ENCODE measurements at regions not wholly inside any gene's neighbourhood (a gene's known extent, or its start where the extent isn't known, plus 50 kb on each side); places are given as distances from the start of the nearest gene placed in this dataset.
"Not testable (repeated sequence)": the region's sequence is repeated elsewhere in the genome, so short reads cannot be mapped to it uniquely, and the experiment has no call there.

DNA sequence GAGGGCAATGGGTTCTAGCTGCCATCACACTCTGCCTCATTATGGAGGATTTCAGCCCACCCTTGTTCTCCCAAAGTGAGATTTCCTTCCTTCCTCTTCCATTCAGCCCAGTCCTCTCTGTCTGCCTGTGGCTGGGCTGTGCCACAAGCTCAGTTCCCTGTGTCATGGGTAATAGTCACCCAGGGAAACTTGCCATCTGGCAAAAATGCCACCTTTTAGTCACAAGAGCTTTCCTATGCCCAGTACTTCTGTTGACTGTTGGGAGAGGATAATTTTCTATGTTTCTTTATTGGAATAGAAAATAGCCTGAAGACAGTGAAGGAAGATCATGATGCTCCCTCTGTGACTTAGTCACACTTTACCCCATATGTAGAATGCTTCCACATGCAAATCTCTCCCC lies 71.4 kb downstream of the TLR4 start:
- DNase-seq: no peak

DNA sequence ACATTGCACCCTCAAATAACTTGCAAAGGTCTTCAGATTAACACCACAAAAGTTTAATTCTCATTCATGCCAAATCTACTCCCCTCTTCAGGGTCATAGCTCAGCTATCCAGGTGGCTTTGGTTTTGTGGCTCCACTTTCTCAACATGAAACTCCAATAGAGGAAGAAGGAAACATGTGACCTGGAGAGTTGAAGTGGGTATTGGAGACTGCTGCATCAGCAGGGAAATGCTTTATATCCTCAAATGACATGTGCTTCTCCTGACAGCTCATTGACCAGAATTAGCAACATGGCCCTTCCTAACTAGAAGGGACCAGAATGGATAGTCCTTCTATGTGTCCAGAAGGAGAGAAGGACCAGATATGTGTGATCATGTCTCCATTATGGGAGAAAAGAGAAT lies 73.6 kb downstream of the TLR4 start:
- DNase-seq: no peak

DNA sequence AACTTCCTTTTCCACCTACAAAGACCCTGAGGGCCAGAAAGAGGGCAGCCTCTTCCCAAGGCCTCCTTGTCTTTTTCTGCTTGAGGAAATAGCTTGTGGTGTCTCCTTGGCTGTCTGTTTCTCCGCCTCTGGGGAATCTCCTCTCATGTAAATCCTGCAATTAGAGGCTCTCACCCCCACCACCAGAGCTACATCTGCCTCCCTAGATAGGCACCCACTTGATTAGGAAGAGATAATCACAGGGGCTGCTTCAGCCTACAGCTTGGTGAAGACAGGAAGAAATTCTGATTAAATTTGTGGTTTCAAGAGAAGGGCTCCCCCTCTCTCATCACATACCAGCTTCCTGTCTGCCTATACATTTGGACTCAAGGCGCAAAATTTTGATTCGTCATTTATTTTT lies 75.6 kb downstream of the TLR4 start:
- no peak for DNase-seq

DNA sequence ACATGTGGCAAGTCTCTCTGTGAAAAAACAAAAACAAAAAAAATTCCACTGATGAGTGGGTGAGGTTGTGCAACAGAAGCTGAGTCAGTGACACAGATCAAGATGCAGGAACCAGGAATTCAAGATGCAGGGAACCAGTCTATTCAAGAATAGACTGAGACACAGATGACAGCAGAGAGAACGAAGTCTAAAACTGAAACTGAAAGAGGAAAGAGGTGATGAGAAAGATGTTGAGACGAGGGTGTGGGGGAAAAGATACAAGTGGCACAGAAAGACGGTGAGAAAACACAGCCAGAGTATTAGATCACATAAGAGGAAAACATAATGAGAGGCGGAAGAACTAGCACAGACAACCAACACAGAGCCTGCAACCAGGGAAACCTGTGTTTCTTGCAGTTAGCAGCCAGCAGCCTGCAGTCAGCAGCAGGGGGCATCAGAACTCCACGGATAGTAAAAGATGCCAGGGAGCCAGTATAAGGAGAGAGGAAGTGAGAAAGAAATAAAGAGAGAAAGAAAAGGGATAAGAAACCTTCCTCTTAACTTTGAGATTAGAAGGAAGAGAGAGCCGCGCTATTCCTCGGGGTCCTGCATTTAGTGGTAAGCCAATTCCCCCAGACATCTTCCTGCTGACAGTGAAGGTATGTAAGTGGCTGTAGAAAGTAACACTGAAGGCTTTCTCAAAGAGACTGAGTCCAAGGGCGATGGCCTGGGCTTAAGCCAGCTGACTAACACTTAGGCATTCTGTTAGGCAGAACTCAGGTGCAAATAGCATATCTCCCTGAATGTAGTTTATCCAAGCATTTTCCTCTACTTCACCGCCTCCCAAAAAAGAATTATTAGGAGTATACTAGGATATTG lies 79.0 kb downstream of the TLR4 start:
- DNase-seq: peak; percentile 80

DNA sequence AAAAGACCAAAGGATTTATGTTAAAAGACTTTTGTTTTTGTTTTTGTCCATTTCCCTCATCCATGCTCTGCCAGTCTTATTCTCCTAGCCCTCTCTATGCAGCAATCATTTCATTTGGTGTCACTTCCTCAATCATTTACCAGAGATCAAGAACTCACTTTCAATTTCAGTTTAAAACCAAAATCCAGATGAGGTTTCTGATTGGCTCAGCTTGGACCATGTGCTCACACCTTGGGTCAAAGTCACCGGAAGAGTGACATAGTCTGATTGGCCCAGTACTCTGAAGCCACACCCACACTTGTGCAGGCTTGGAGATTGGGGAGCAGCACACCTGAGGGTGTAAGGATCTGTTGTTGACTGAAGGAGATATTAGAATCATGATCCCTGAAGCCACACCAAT lies 79.6 kb downstream of the TLR4 start:
- no peak for DNase-seq

DNA sequence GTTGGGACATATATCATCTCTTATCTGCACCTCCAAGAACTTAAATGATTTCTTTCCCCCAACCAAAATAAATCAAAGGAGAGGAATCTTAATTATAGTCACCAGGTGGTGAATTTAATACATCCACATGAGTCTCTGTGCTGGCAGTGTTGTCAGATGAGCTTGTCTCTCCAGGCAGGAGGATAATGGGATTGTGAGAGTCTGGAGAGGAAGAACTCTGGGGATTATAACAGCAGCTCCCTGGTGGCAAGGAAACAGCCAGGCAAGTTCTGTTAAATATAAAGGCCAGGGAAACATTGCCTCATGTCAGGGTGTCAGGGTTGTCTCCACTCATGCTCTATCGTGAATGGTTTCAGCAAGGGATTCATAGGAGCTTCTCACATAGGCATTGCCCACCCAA lies 80.8 kb downstream of the TLR4 start:
- no peak for DNase-seq

DNA sequence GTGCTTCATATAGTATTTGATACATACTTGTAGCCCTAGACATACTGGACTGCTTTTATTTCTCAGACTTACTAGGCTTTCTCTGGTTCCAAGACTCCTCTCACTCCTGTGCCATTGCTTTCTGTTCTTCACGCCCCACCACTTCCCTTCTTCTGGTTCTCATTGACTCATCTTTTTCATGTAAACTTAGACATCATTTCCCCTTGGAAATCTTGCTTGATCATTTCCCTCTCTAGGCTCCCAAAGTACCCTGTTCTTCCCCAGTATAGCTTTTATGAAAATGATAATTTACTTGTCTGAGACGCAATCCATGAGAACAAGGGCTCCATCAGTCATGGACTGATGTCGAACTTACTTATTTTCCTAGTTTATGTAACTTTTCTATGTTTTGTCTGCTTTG lies 83.5 kb downstream of the TLR4 start:
- DNase-seq: no peak

DNA sequence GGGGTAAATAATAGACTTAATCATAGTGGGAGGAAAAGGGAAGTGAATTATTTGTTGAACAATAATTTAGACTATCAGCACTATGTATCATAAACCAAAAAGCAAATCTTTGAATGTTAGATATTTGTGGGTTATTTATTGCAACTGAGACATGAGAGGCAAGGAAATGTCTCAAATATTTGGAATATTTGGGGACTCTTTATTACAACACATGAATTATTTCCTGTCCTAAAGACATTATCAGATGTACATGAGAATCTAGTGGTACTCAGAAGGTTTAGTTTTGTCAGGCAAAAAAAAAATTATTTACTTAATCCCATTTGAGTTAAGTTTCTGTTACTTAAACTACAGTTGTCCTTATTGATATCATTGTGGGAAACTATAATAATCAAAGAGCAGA lies 91.1 kb downstream of the TLR4 start:
- no peak for DNase-seq

DNA sequence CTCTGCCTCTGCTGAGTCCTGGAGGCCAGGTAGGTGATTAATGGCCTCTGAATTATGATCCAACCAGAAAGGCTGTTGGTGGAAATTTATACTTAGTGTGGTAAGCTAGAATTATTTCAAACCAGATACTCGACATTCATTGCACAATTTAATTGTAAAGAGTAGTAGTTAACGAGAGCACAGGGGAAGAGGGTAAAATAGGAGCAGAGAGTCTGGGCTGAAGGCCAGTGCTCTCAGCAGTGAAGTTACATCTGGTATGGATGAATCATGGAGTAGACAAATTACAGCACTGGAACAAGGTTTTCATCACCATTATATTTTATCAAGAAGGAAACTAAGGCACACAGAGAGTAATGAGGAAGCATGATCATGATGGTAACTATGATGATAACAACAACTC lies 92.5 kb downstream of the TLR4 start:
- no peak for DNase-seq

DNA sequence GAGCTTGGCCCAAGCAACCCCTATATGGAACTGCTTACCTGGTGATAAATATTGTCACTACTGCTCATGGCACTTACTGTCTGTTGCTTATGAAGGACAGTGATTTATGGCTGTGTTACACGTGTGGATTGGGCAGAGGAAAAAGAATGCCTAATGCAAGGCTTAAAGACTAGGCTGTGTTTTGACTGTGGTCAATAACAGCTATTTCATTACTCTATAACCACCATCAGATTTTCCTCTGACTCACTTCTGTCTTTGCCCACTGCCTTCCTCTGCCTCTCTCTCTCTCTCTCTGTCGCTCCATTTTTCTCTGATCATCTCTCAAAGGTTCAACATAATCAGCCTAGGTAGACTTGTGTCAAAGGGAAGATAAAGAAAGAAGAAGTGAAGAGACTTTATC lies 96.2 kb downstream of the TLR4 start:
- DNase-seq: no peak

DNA sequence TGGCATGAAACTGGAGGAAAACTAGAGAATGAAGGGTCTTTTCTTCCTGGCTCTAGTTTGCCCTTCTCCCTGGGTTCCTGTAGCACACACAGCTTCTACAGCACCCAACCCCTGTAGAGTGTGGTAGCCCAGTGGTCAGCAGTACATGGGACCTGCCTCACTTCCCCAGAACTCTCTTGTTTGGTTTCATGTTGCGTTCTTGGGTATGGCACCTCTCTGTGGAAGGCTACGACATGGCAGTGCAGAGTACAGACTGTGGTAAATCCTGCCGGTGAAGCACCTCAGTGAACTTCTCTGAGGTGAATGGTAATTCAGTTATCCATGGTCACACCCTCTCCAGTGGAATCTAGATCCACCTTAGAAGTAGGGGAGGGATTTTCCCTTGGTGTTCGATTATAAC lies 105.5 kb downstream of the TLR4 start:
- DNase-seq: no peak

DNA sequence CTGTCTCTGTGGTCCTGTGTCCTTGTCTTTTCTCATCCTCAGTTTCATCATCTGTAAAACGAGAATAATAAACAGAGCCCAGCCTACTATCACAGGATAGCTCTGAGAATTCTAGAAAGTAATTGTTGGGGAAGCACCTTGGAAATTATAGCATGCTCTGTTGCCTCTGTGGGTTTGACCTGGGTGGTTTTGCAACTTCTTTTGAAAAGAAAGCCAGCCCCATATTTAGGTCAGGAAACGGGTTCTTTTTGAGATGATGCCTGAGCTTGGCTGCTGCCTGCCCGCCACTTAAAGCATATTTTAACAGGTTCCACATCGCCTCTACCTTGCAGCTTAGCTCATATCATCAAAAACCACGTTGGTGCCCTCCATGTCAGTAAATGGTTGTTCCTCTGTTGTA lies 111.1 kb downstream of the TLR4 start:
- no peak for DNase-seq

DNA sequence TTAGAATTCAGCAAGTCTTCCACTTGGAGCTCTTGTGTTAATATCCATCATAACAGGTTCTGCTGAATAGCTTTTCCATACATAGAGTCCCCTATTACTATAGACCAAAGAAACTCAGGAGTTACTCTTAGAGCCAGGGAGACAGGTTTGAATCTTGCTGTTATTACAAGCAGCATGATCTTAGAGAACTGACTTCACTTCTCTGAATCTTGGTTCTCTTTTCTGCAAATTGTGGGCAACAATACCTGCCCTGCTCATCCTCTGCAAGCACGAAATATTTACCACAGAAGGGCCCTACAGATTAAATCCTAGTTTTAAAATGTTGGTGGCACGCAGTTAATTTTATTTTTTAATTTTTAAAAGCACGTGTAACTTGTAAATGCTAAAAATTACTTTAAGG lies 111.7 kb downstream of the TLR4 start:
- DNase-seq: no peak

DNA sequence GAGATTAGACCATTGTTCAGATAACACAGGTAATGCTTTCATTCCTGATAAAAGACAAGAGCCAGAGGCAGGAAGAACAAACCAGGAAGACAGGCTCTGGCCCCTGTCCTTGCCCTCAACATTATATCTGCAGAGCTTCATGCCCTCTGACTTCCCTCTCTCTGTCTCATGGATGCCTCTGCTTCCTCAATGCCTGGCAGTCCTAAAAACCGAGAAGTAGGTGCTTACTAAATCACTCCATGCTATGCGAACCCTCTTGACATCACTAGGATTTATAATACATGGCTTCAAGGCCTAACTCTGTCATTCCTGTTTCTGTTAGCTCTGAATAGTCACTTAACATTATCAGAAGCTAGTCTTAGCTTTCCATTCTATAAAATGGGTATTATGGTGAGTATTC lies 117.8 kb downstream of the TLR4 start:
- DNase-seq: no peak

DNA sequence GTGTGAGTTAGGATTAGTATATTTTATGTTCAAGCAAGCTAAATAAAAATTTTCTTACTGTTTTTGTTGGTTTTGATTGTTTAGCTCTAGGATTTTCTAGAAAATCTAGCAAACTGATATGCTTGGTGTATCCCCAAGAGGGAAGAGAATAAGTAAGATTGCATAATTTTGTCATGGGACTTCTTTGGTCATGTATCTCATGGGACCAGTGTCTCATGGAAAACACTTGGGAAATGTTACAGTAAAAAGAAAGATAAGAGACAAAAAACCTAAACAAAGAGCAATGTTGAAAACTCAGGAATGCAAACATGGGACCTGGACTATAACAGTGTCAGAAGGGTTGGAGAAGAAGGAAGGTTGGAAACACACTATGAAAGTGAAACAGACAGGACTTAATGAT lies 119.4 kb downstream of the TLR4 start:
- DNase-seq: no peak

DNA sequence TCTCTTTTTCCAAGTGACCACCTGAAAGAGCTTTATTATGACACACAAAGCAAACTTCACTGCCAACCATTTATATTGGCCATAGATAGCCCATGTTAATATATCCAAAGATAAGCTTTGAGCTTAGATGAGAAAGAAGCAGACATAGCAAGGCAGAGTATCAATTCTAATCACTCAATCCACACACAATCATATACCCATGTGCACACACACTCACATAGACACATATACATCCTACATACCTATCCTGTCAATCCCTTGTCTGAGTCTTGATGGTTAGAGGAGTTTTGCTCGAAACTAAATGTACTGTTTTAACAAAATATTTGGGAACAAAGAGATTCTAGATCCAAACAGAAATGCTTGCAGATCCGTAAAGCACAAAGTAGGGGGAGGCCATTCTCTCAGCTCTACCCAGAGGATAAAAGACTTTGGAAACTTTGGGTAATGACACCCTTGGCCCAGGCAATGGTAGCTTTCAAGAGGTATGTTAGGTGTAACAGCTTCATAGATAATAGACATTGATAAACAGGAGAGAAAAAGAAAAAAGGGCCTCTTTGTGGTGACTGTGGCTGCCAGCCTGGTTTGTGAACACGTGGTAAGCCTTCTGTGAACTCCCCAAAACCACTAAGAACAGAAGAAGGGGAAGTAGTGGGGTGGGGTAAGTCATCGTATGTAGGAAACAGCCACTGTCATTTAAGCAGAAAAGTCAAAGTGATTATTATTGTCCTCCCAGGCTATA lies 121.6 kb downstream of the TLR4 start:
- DNase-seq: no peak

DNA sequence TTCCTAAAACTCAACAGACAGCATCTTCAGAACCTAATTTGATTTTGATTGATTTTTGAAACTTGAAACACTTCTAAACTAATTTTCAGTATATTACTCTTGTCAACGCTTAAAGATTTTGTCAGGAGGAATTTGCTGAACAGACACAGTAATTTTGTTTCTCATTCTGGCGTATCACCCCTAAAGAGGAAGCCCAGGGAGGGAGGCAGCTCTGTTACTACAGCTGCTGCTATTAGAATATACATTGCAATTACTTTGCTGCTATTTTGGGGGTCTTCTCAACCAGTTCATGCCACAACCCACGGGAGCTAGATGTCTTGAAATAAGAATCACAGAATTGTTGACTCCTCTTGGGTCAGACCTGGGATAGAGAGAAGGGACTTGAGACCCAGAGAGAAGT lies 122.6 kb downstream of the TLR4 start:
- DNase-seq: no peak

DNA sequence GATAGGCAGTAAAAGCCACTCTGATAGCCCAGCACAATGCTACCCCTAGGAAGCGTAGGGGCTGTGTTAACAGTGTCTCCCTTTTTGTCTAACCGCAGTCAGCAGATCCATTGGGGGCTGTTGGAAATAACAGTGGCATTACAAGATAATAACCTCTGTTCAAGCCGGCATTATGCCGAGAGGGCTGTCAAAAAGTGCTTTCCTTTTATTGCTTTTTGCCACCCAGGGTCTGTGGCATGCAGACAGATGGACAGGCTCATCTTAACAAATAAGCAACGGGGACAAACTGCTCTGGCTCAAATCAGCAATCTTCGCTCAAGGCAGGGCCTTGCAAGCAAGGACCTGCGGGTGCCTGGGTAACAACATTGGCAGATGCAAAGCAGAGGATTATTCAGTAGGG lies 123.3 kb downstream of the TLR4 start:
- no peak for DNase-seq

DNA sequence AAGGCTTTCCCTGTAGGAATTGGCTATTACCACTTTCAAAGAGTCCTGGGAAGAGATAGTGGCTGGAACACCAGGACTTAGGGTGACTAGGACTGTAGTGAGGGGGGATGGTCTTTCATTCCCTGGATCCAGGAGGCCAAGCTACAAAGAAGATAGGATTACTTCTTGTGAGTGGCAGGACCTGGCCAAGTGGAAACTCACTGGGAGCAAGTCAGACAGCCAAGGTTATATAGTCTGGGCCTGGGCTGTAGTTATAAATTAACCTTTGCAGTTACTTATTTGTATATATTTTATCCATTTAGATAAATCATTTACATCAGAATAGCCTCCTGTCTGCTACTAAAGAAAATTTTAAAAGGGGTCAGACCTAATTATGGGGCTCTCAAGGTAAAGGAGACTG lies 124.3 kb downstream of the TLR4 start:
- no peak for DNase-seq

DNA sequence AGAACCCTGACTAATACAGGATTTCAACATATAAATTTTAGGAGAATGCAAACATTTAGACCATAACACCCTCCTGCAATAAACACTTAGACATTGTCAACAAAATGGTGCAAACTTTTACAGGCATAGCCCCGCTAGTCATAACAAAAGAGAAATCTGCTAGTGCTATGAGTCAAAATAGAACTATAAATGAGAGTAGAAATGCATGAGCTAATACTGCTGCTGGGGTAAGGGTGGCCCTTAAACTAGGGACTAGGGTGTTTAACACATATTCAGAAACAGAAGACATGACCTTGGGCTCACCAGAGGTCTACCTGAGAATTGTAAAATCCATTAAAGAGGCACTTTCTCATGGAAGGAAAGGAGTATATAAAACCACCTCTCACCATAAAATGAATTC lies 131.6 kb downstream of the TLR4 start:
- DNase-seq: no peak

DNA sequence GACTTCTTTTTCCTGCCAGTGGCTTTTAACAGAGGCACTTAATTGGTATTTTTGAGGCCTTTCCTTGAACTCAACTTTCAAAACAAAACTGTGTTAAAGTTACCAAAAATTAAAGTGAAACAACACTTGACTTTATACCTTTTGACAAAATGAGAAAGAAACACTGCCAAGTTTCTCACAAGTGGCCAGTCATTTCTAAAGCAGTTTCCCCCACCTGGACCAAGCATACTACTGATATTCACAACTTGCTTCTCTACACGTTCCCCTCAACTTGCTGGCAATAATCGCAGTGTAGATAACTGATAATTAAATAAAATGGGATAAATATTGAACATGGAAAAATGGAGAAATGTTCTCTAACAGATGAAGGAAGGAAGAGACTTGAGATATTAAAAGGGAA lies 135.7 kb downstream of the TLR4 start:
- no peak for DNase-seq

DNA sequence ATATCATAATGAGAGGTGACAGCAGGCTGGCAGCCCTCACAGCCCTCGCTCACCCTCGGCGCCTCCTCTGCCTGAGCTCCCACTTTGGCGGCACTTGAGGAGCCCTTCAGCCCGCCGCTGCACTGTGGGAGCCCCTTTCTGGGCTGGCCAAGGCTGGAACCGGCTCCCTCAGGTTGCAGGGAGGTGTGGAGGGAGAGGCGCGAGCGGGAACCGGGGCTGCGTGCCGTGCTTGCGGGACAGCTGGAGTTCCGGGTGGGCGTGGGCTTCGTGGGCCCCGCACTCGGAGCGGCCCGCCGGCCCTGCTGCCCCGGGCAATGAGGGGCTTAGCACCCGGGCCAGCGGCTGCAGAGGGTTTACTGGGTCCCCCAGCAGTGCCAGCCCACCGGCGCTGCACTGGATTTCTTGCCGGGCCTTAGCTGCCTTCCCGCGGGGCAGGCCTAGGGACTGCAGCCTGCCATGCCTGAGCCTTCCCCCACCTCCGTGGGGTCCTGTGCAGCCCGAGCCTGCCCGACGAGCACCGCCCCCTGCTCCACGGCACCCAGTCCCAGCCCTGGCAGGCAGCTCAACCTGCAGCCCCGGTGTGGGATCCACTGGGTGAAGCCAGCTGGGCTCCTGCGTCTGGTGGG lies 147.7 kb downstream of the TLR4 start:
- not testable (repeated sequence) for DNase-seq

DNA sequence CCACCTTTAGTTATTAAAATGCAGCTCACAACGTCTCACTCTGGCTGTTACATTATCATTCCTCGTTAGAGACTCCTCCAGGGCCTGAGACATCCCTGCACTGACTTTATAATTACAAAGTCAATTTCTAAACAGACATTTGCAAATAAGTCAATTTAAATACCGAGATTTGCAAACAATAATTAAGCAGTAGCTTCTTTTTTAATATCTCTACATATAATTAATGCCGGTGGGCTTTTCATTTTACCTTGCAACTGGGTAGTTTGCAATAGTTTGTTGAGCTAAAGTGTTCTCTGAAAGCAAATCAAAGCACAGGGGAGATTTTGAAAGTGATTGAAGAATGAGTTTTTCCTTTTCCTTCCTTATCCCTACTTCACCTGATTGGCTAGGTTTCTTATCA lies 154.4 kb downstream of the TLR4 start:
- no peak for DNase-seq

DNA sequence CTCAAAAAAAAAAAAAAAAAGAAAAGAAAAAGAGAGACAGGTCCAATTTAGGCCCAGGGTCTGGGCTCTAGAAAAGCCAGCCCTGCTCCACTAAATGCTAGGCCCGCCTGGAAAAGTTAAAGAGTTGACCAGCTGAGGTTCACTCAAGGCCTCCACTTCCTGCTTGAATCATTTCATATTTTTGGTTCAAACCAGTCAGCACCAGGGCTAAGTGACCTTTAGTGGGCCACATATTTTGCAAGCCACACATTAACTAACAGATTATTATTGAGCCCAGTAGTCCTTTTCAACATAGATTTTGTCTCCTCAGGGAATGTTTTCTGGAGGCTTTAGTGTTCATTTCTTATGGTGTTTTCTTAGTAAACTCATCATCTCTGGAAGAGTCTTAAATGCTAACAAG lies 156.6 kb downstream of the TLR4 start:
- no peak for DNase-seq
